Endothelial cell of umbilical vein (primary cell): ENCODE measurements at regions not wholly inside any gene's neighbourhood (a gene's known extent, or its start where the extent isn't known, plus 50 kb on each side); places are given as distances from the start of the nearest gene placed in this dataset.

Experiments used
- BruUV-seq: library from RNA; stranded (reverse); fragments of 400-500 nt; replicated peaks from 2 replicates; lab custom pipeline; 2021; lab: Mats Ljungman, UMichigan
- CTCF ChIA-PET: fragments of 300-600, 350-600 bp; sonication (Branson Sonifier 250); formaldehyde crosslinking; loops from one replicate; lab custom pipeline; 2021; ENCODE audit warnings: antibody characterized with exemption, inconsistent platforms; lab: Charles Lee
- POLR2A ChIA-PET: fragments of 300-600, 350-600 bp; sonication (Branson Sonifier 250); formaldehyde crosslinking; loops from one replicate; lab custom pipeline; 2021; ENCODE audit warnings: antibody characterized with exemption, inconsistent platforms; lab: Charles Lee
- DNase-seq: peaks from one replicate; pipeline ENCODE4 v3.0.0-alpha.2; 2011; ENCODE audit warnings: low read depth, low spot score
- FAIRE-seq: peaks from 2 replicates; lab custom pipeline; 2011; peaks lifted over from hg19 to GRCh38; lab: Jason Lieb, UNC
- H2AFZ ChIP-seq: 2 replicates; pipeline ENCODE4 v1.6.0; 2012; ENCODE audit warnings: low read depth, low read length, control low read depth, inconsistent platforms
- H3K27ac ChIP-seq: 2 replicates; pipeline ENCODE4 v1.5.1; 2011; ENCODE audit warnings: low read depth, mild to moderate bottlenecking, control low read depth, low read length, moderate library complexity; ENCODE audit not compliant: insufficient read depth
- H3K27me3 ChIP-seq, 2 experiments: 2 replicates each; pipeline versions ENCODE4 v1.6.0 to v1.6.1; 2011; ENCODE audit warnings: low read length in 2 of 2, mixed read lengths in 1 of 2; ENCODE audit not compliant: control insufficient read depth in 2 of 2, insufficient read depth in 2 of 2
- H3K36me3 ChIP-seq, 2 experiments: 2 replicates in 1 of 2; 3 replicates in 1 of 2; pipeline ENCODE4 v1.5.1; 2011; ENCODE audit warnings: low read length in 2 of 2, mild to moderate bottlenecking in 1 of 2, moderate library complexity in 1 of 2; ENCODE audit not compliant: control insufficient read depth in 2 of 2, insufficient read depth in 2 of 2; ENCODE audit errors: extremely low read depth in 1 of 2
- H3K4me1 ChIP-seq: 3 replicates; pipeline ENCODE4 v1.5.1; 2011; ENCODE audit warnings: mild to moderate bottlenecking, low read length; ENCODE audit not compliant: control insufficient read depth, insufficient read depth; ENCODE audit errors: extremely low read depth
- H3K4me2 ChIP-seq: 2 replicates; pipeline ENCODE4 v1.6.1; 2011; ENCODE audit warnings: low read length, control low read depth, mixed read lengths; ENCODE audit not compliant: insufficient read depth
- H3K4me3 ChIP-seq, 3 experiments: fragments of 200-600 bp in 1 of 3; sonication (generic), shearing (Covaris generic) in 1 of 3; replicated peaks in 1 of 3; 2 replicates each; pipeline ENCODE4 v1.5.1; 2011 to 2016; ENCODE audit warnings: control low read depth in 3 of 3, low read length in 3 of 3, mild to moderate bottlenecking in 2 of 3, inconsistent platforms in 1 of 3, low read depth in 1 of 3, moderate library complexity in 1 of 3; ENCODE audit not compliant: insufficient read depth in 1 of 3
- H3K79me2 ChIP-seq: 2 replicates; pipeline ENCODE4 v1.6.0; 2012; ENCODE audit warnings: low read length, inconsistent platforms; ENCODE audit not compliant: control insufficient read depth, insufficient read depth
- H3K9ac ChIP-seq: replicated peaks from 2 replicates; pipeline ENCODE3; 2011; ENCODE audit warnings: low read length, control low read depth; ENCODE audit not compliant: insufficient read depth; ENCODE audit errors: extremely low read depth
- H3K9me1 ChIP-seq: replicated peaks from 3 replicates; pipeline ENCODE4 v1.6.0; 2011; ENCODE audit warnings: mild to moderate bottlenecking, low read length; ENCODE audit not compliant: control insufficient read depth, insufficient read depth; ENCODE audit errors: extremely low read depth
- H3K9me3 ChIP-seq: replicated peaks from 2 replicates; pipeline ENCODE4 v1.5.1; 2012; ENCODE audit warnings: low read length, inconsistent platforms; ENCODE audit not compliant: control insufficient read depth, insufficient read depth
- H4K20me1 ChIP-seq: replicated peaks from 2 replicates; pipeline ENCODE3; 2011; ENCODE audit warnings: mild to moderate bottlenecking, low read length; ENCODE audit not compliant: control insufficient read depth, insufficient read depth; ENCODE audit errors: extremely low read depth
- CTCF ChIP-seq, 2 donors: IDR thresholded peaks; 1 replicate in 1 of 2; 2 replicates in 1 of 2; pipeline ENCODE4 v1.5.1; 2011; ENCODE audit warnings: low read length in 2 of 2, mild to moderate bottlenecking in 2 of 2, moderate library complexity in 2 of 2, control low read depth in 1 of 2, inconsistent platforms in 1 of 2, low read depth in 1 of 2; ENCODE audit not compliant: insufficient read depth in 1 of 2; ENCODE audit errors: extremely low read depth in 1 of 2
- EZH2 ChIP-seq: IDR thresholded peaks from 2 replicates; pipeline ENCODE4 v1.6.1; 2012; ENCODE audit warnings: borderline replicate concordance, low read depth, mild to moderate bottlenecking, moderate library complexity, low read length, inconsistent platforms; ENCODE audit not compliant: severe bottlenecking
- FOS ChIP-seq: IDR thresholded peaks from 2 replicates; pipeline ENCODE4 v1.6.1; 2011; ENCODE audit warnings: mild to moderate bottlenecking, low read length, moderate library complexity, borderline replicate concordance; ENCODE audit not compliant: insufficient read depth
- GATA2 ChIP-seq: IDR thresholded peaks from 2 replicates; pipeline ENCODE4 v1.7.0; 2011; ENCODE audit warnings: low read depth, mild to moderate bottlenecking, moderate library complexity, mixed read lengths, low read length; ENCODE audit not compliant: insufficient read length, insufficient read depth
- JUN ChIP-seq: IDR thresholded peaks from 2 replicates; pipeline ENCODE4 v1.6.1; 2011; ENCODE audit warnings: borderline replicate concordance, low read depth; ENCODE audit not compliant: insufficient read length, insufficient read depth
- MAX ChIP-seq: IDR thresholded peaks from 2 replicates; pipeline ENCODE4 v1.6.1; 2011; ENCODE audit not compliant: insufficient read depth, insufficient read length
- MYC ChIP-seq: IDR thresholded peaks from one replicate; pipeline ENCODE4 v1.6.1; 2011; ENCODE audit warnings: mild to moderate bottlenecking, low read depth, low read length
- POLR2A ChIP-seq: IDR thresholded peaks from 2 replicates; pipeline ENCODE4 v1.6.1; 2012; ENCODE audit warnings: low read depth, mild to moderate bottlenecking, control low read depth, low read length
- POLR2AphosphoS5 ChIP-seq: IDR thresholded peaks from 2 replicates; pipeline ENCODE4 v1.6.1; 2012; ENCODE audit warnings: low read depth, mild to moderate bottlenecking, control low read depth, low read length, moderate library complexity; ENCODE audit not compliant: insufficient read depth
- dilution Hi-C: fragments of 300-500 bp; cut with MboI; formaldehyde crosslinking; loops from one replicate; pipeline ENCODE4 v1.15.0; 2019; ENCODE audit warnings: low sequenced_read_pairs; ENCODE audit not compliant: extremely low pct_ligation_motif_present
- intact Hi-C: fragments of 100-400 bp; cut with micrococcal nuclease; formaldehyde crosslinking; loops from one replicate; pipeline ENCODE4 v1.10.0; 2022

- TF ChIP-seq POLR2A: no peak
- no peak for TF ChIP-seq POLR2AphosphoS5
- TF ChIP-seq EZH2: no peak
- no peak for TF ChIP-seq MAX
- no peak for TF ChIP-seq MYC
- no peak for TF ChIP-seq JUN
- no peak for TF ChIP-seq GATA2
- TF ChIP-seq FOS: no peak
- no peak for TF ChIP-seq CTCF (IDR thresholded peaks at IDR 0.05; ENCODE audit: extremely low read depth in 1 of 2, insufficient read depth in 1 of 2, low read depth in 1 of 2, low read length in 2 of 2)
- Histone ChIP-seq H4K20me1 (no peaks in the 10 kb centered on the region), H3K27ac (no peak overlapping the region), H3K4me3 (no peak overlapping the region), H3K4me1 (no peaks in the 10 kb centered on the region), H2AFZ (no peak overlapping the region), H3K9ac (no peak overlapping the region), H3K9me1 (no peaks in the 10 kb centered on the region), H3K79me2 (no peaks in the 10 kb centered on the region), H3K9me3 (peaks cover 3% of the 10 kb centered on the region), H3K4me2 (no peak overlapping the region), H3K27me3 (no peaks in the 10 kb centered on the region), H3K36me3 (no peaks in the 10 kb centered on the region)
- FAIRE-seq: no peak
- dilution Hi-C loops: no loop called here
- CTCF ChIA-PET: no interaction called here
- no TSS peak for BruUV-seq
- no peak for DNase-seq
- intact Hi-C loops: no loop called here
- POLR2A ChIA-PET: no interaction called here
Measured at GRCh38 chr5:25646421-25647341, 1001.9 kb upstream of the CDH10 start.
